Spinal cord (tissue), 9 donors: ENCODE measurements at regions not wholly inside any gene's neighbourhood (a gene's known extent, or its start where the extent isn't known, plus 50 kb on each side); places are given as distances from the start of the nearest gene placed in this dataset.
A peak's percentile ranks its signal among the peaks of the same experiment; 100 is the strongest.

Source experiments
- DNase-seq, 6 donors: peaks; one replicate each; pipeline versions ENCODE4 v3.0.0 to v3.0.0-alpha.2; 2013 to 2015; ENCODE audit warnings: low spot score in 6 of 6, low read depth in 4 of 6
- H3K27ac ChIP-seq: one replicate; pipeline ENCODE4 v1.5.1; 2013; ENCODE audit warnings: low read depth, low read length, control low read depth
- H3K27me3 ChIP-seq: one replicate; pipeline ENCODE4 v1.6.1; 2013; ENCODE audit warnings: low read length; ENCODE audit not compliant: control insufficient read depth, insufficient read depth
- H3K36me3 ChIP-seq: one replicate; pipeline ENCODE4 v1.6.1; 2013; ENCODE audit warnings: low read length; ENCODE audit not compliant: control insufficient read depth, insufficient read depth
- H3K4me1 ChIP-seq: one replicate; pipeline ENCODE4 v1.6.1; 2013; ENCODE audit warnings: low read length; ENCODE audit not compliant: control insufficient read depth, insufficient read depth
- H3K4me3 ChIP-seq: one replicate; pipeline ENCODE4 v1.5.1; 2013; ENCODE audit warnings: low read depth, low read length, control low read depth
- H3K9me3 ChIP-seq: one replicate; pipeline ENCODE4 v1.6.1; 2013; ENCODE audit warnings: low read length; ENCODE audit not compliant: control insufficient read depth, insufficient read depth
- WGBS: methylation state at CpG from one replicate; pipeline ENCODE4 v1.1.5; 2013; ENCODE audit warnings: missing lambda C conversion rate; ENCODE audit not compliant: insufficient coverage; 5-methylcytosine and 5-hydroxymethylcytosine counted together
- donor health status: healthy.

GRCh38 chr5:12936221-12936620 is 1008.3 kb downstream of the DNAH5 start:
- H3K4me1 ChIP-seq: no peaks in the 10 kb centered on the region
- DNase-seq: no peak
- no CpG with 5 or more reads among the region's 5 CpGs for WGBS
- H3K9me3 ChIP-seq: no peaks in the 10 kb centered on the region
- no peak overlapping the region for H3K27ac ChIP-seq
- no peak overlapping the region for H3K4me3 ChIP-seq
- H3K27me3 ChIP-seq: no peaks in the 10 kb centered on the region
- no peaks in the 10 kb centered on the region for H3K36me3 ChIP-seq

GRCh38 chr5:12934722-12935121 is 1009.8 kb downstream of the DNAH5 start:
- Histone ChIP-seq H3K4me3 (no peak overlapping the region), H3K4me1 (no peaks in the 10 kb centered on the region), H3K27me3 (no peaks in the 10 kb centered on the region), H3K27ac (no peak overlapping the region), H3K36me3 (no peaks in the 10 kb centered on the region), H3K9me3 (no peaks in the 10 kb centered on the region)
- peak in 2 of 6 donors; percentile 2 to 57 for DNase-seq
- WGBS: no CpG with 5 or more reads among the region's 1 CpG

GRCh38 chr5:12920527-12920926 is 1016.3 kb upstream of the CTNND2 start:
- DNase-seq: no peak
- H3K4me3 ChIP-seq: no peak overlapping the region
- no peaks in the 10 kb centered on the region for H3K36me3 ChIP-seq
- no peaks in the 10 kb centered on the region for H3K9me3 ChIP-seq
- no peaks in the 10 kb centered on the region for H3K4me1 ChIP-seq
- H3K27me3 ChIP-seq: no peaks in the 10 kb centered on the region
- WGBS: 86% methylated on average over 1 of the region's 2 CpGs
- H3K27ac ChIP-seq: no peak overlapping the region

GRCh38 chr5:12911156-12911555 is 1006.9 kb upstream of the CTNND2 start:
- WGBS: no CpG with 5 or more reads among the region's 4 CpGs
- Histone ChIP-seq H3K4me1 (no peaks in the 10 kb centered on the region), H3K36me3 (no peaks in the 10 kb centered on the region), H3K9me3 (no peaks in the 10 kb centered on the region), H3K27ac (no peak overlapping the region), H3K4me3 (no peak overlapping the region), H3K27me3 (no peaks in the 10 kb centered on the region)
- DNase-seq: no peak

- Histone ChIP-seq H3K27ac (no peak overlapping the region), H3K4me3 (no peak overlapping the region), H3K27me3 (no peaks in the 10 kb centered on the region), H3K36me3 (no peaks in the 10 kb centered on the region), H3K9me3 (no peaks in the 10 kb centered on the region), H3K4me1 (no peaks in the 10 kb centered on the region)
- no CpG with 5 or more reads among the region's 3 CpGs for WGBS
- DNase-seq: peak in 1 of 6 donors; percentile 13
Observed at GRCh38 chr5:12910641-12911040, 1006.4 kb upstream of the CTNND2 start.

GRCh38 chr5:12902611-12903010 is 998.4 kb upstream of the CTNND2 start:
- DNase-seq: no peak
- Histone ChIP-seq H3K27me3 (no peaks in the 10 kb centered on the region), H3K9me3 (no peaks in the 10 kb centered on the region), H3K27ac (no peak overlapping the region), H3K4me3 (no peak overlapping the region), H3K36me3 (no peaks in the 10 kb centered on the region), H3K4me1 (no peaks in the 10 kb centered on the region)
- WGBS: 80% methylated on average over 4 of the region's 4 CpGs

- Histone ChIP-seq H3K4me3 (no peak overlapping the region), H3K4me1 (no peaks in the 10 kb centered on the region), H3K27me3 (no peaks in the 10 kb centered on the region), H3K27ac (no peak overlapping the region), H3K36me3 (no peaks in the 10 kb centered on the region), H3K9me3 (no peaks in the 10 kb centered on the region)
- DNase-seq: no peak
- WGBS: no CpG with 5 or more reads among the region's 1 CpG
Observed at GRCh38 chr5:12901696-12902095, 997.5 kb upstream of the CTNND2 start.

GRCh38 chr5:12896086-12896485 is 991.8 kb upstream of the CTNND2 start:
- no peaks in the 10 kb centered on the region for H3K9me3 ChIP-seq
- no peaks in the 10 kb centered on the region for H3K36me3 ChIP-seq
- H3K4me1 ChIP-seq: no peaks in the 10 kb centered on the region
- 80% methylated on average over 1 of the region's 3 CpGs for WGBS
- no peak for DNase-seq
- no peak overlapping the region for H3K27ac ChIP-seq
- no peak overlapping the region for H3K4me3 ChIP-seq
- H3K27me3 ChIP-seq: no peaks in the 10 kb centered on the region

GRCh38 chr5:12885018-12885417 is 980.8 kb upstream of the CTNND2 start:
- no peaks in the 10 kb centered on the region for H3K4me1 ChIP-seq
- H3K4me3 ChIP-seq: no peak overlapping the region
- no peaks in the 10 kb centered on the region for H3K9me3 ChIP-seq
- H3K36me3 ChIP-seq: no peaks in the 10 kb centered on the region
- H3K27me3 ChIP-seq: no peaks in the 10 kb centered on the region
- no peak overlapping the region for H3K27ac ChIP-seq
- no CpG with 5 or more reads among the region's 2 CpGs for WGBS
- DNase-seq: no peak

GRCh38 chr5:12883395-12883794 is 979.1 kb upstream of the CTNND2 start:
- H3K27me3 ChIP-seq: no peaks in the 10 kb centered on the region
- H3K4me1 ChIP-seq: no peaks in the 10 kb centered on the region
- 86% methylated on average over 4 of the region's 5 CpGs for WGBS
- no peak overlapping the region for H3K4me3 ChIP-seq
- DNase-seq: no peak
- no peak overlapping the region for H3K27ac ChIP-seq
- H3K36me3 ChIP-seq: no peaks in the 10 kb centered on the region
- no peaks in the 10 kb centered on the region for H3K9me3 ChIP-seq
